SK-N-SH (cell line): ENCODE measurements at regions not wholly inside any gene's neighbourhood (a gene's known extent, or its start where the extent isn't known, plus 50 kb on each side); places are given as distances from the start of the nearest gene placed in this dataset.
"Not testable (repeated sequence)": the region's sequence is repeated elsewhere in the genome, so short reads cannot be mapped to it uniquely, and the experiment has no call there.

ENCODE experiments used
- CTCF ChIA-PET: fragments of 300-600, 350-600 bp; formaldehyde crosslinking; extraction: SDS; loops from one replicate; lab custom pipeline; 2021; lab: Yijun Ruan, JAX
- POLR2A ChIA-PET: fragments of 350-600 bp; sonication (Branson Sonifier 250); formaldehyde crosslinking; extraction: SDS; loops from one replicate; lab custom pipeline; 2020; ENCODE audit warnings: antibody characterized with exemption, inconsistent platforms; lab: Yijun Ruan, JAX
- DNase-seq: peaks from one replicate; pipeline ENCODE4 v3.0.0; 2012
- H2AFZ ChIP-seq: fragments of 200-600 bp; sonication (generic); 2 replicates; pipeline ENCODE4 v1.8.1; 2016; ENCODE audit warnings: antibody characterized with exemption, mild to moderate bottlenecking, low read depth
- H3F3A ChIP-seq: fragments of 200-600 bp; sonication (generic); replicated peaks from 2 replicates; pipeline ENCODE3; 2016; ENCODE audit warnings: antibody characterized with exemption, mild to moderate bottlenecking; ENCODE audit not compliant: insufficient read depth
- H3K27ac ChIP-seq, 2 experiments: fragments of 200-500 bp in 1 of 2; fragments of 200-600 bp in 1 of 2; sonication (Bioruptor generic) in 1 of 2; sonication (generic), shearing (Covaris generic) in 1 of 2; 2 replicates each; pipeline versions ENCODE4 v1.5.1 to v1.6.1; 2014 to 2016; ENCODE audit warnings: low read depth in 2 of 2, inconsistent platforms in 1 of 2, low read length in 1 of 2, mild to moderate bottlenecking in 1 of 2, mixed read lengths in 1 of 2
- H3K27me3 ChIP-seq: fragments of 200-600 bp; sonication (generic), shearing (Covaris generic); 2 replicates; pipeline ENCODE4 v1.6.1; 2016; ENCODE audit warnings: mixed run types; ENCODE audit not compliant: insufficient read depth
- H3K36me3 ChIP-seq, 2 experiments: fragments of 200-500 bp in 1 of 2; fragments of 200-600 bp in 1 of 2; sonication (Bioruptor generic) in 1 of 2; sonication (generic) in 1 of 2; replicated peaks in 1 of 2; 2 replicates each; pipeline versions ENCODE3 to v1.5.1; 2014 to 2016; ENCODE audit warnings: low read length in 1 of 2, mild to moderate bottlenecking in 1 of 2; ENCODE audit not compliant: insufficient read depth in 2 of 2, control insufficient read depth in 1 of 2
- H3K4me1 ChIP-seq, 2 experiments: fragments of 200-500 bp in 1 of 2; fragments of 200-600 bp in 1 of 2; sonication (Bioruptor generic) in 1 of 2; sonication (generic), shearing (Covaris generic) in 1 of 2; 2 replicates each; pipeline versions ENCODE4 v1.5.1 to v1.6.1; 2014 to 2016; ENCODE audit warnings: low read depth in 1 of 2, low read length in 1 of 2, mixed run types in 1 of 2; ENCODE audit not compliant: insufficient read depth in 2 of 2, control insufficient read depth in 1 of 2
- H3K4me2 ChIP-seq: fragments of 200-600 bp; sonication (generic), shearing (Covaris generic); 2 replicates; pipeline ENCODE4 v1.6.1; 2017; ENCODE audit warnings: mixed run types
- H3K4me3 ChIP-seq, 2 experiments: fragments of 200-500 bp in 1 of 2; fragments of 200-600 bp in 1 of 2; sonication (Bioruptor generic) in 1 of 2; sonication (generic), shearing (Covaris generic) in 1 of 2; 2 replicates each; pipeline versions ENCODE4 v1.5.1 to v1.8.1; 2014 to 2016; ENCODE audit warnings: low read depth in 2 of 2, inconsistent platforms in 1 of 2, low read length in 1 of 2, mild to moderate bottlenecking in 1 of 2, mixed read lengths in 1 of 2, moderate library complexity in 1 of 2
- H3K79me2 ChIP-seq: fragments of 200-600 bp; sonication (generic); 2 replicates; pipeline ENCODE4 v1.8.1; 2017; ENCODE audit warnings: mild to moderate bottlenecking; ENCODE audit not compliant: insufficient read depth
- H3K9ac ChIP-seq: fragments of 200-600 bp; sonication (generic); 2 replicates; pipeline ENCODE4 v1.6.1; 2017; ENCODE audit warnings: mixed run types
- H3K9me2 ChIP-seq: fragments of 200-600 bp; sonication (generic); 2 replicates; pipeline ENCODE4 v1.6.1; 2017; ENCODE audit warnings: mixed run types
- H3K9me3 ChIP-seq: fragments of 200-600 bp; sonication (generic); 2 replicates; pipeline ENCODE4 v1.6.1; 2017; ENCODE audit warnings: mixed run types, mild to moderate bottlenecking, moderate library complexity
- H4K20me1 ChIP-seq: fragments of 200-600 bp; sonication (generic); 2 replicates; pipeline ENCODE4 v1.6.1; 2017; ENCODE audit warnings: mild to moderate bottlenecking, mixed run types; ENCODE audit not compliant: insufficient read depth
- CHD2 ChIP-seq: fragments of 150-350 bp; IDR thresholded peaks from 2 replicates; pipeline ENCODE4 v1.6.1; 2018; ENCODE audit warnings: low read length; ENCODE audit not compliant: partially characterized antibody
- EP300 ChIP-seq, 2 experiments: IDR thresholded peaks; 2 replicates each; pipeline versions ENCODE4 v1.4.0 to v1.6.1; 2012; ENCODE audit warnings: borderline replicate concordance in 1 of 2, low read depth in 1 of 2, low read length in 1 of 2
- EZH2phosphoT487 ChIP-seq: fragments of 200-600 bp; sonication (generic); IDR thresholded peaks from 2 replicates; pipeline ENCODE4 v1.6.1; 2017; ENCODE audit warnings: low read depth, mixed run types, mild to moderate bottlenecking, antibody characterized with exemption, moderate library complexity, borderline replicate concordance
- MAX ChIP-seq: IDR thresholded peaks from 2 replicates; pipeline ENCODE4 v1.4.0; 2012; ENCODE audit warnings: low read depth
- MXI1 ChIP-seq: IDR thresholded peaks from 2 replicates; pipeline ENCODE4 v1.6.1; 2012; ENCODE audit warnings: mild to moderate bottlenecking, low read depth, low read length, improper control_type of control experiment
- NFIC ChIP-seq: IDR thresholded peaks from 2 replicates; pipeline ENCODE4 v1.4.0; 2012; ENCODE audit warnings: borderline replicate concordance
- RAD21 ChIP-seq: IDR thresholded peaks from 2 replicates; pipeline ENCODE4 v1.6.1; 2012; ENCODE audit warnings: mild to moderate bottlenecking, low read length
- REST ChIP-seq: IDR thresholded peaks from 2 replicates; pipeline ENCODE4 v1.6.1; 2012; ENCODE audit warnings: mild to moderate bottlenecking, low read depth, low read length, moderate library complexity
- RFX5 ChIP-seq: IDR thresholded peaks from 2 replicates; pipeline ENCODE4 v1.6.1; 2012; ENCODE audit warnings: mild to moderate bottlenecking, improper control_type of control experiment, low read length
- USF2 ChIP-seq: fragments of 150-350 bp; IDR thresholded peaks from 2 replicates; pipeline ENCODE4 v1.6.1; 2017; ENCODE audit warnings: antibody characterized with exemption, low read length, low read depth, borderline replicate concordance
- YY1 ChIP-seq: IDR thresholded peaks from 2 replicates; pipeline ENCODE4 v1.4.0; 2012; ENCODE audit warnings: low read depth, mild to moderate bottlenecking
- ZBTB33 ChIP-seq: IDR thresholded peaks from 2 replicates; pipeline ENCODE4 v1.4.0; 2012; ENCODE audit warnings: low read depth, borderline replicate concordance
- WGBS: methylation state at CpG from one replicate; pipeline ENCODE4 v1.1.6; 2017; ENCODE audit warnings: low lambda C conversion rate; 5-methylcytosine and 5-hydroxymethylcytosine counted together

DNA sequence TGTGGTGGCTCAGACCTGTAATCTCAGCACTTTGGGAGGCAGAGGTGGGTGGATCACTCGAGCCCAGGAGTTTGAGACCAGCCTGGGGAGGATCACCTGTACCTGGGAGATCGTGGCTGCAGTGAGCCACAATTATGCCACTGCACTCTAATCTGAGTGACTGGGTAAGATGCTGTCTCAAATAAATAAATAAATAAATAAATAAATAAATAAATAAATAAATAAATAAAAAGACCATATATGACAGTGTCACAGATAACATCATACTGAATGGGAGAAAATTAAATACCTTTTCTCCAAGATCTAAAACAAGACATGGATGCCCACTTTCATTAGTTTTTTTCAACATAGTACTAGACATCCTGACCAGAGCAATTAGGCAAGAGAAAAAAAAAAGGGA lies 182.8 kb downstream of the FAM47A start:
- Histone ChIP-seq H3K9me2 (no peaks in the 10 kb centered on the region), H3F3A (no peaks in the 10 kb centered on the region), H3K4me1 (no peaks in the 10 kb centered on the region)
- 5% methylated on average over 2 of the region's 2 CpGs for WGBS
- TF ChIP-seq NFIC (no peak), REST (no peak), EZH2phosphoT487 (no peak), EP300 (IDR thresholded peaks at IDR 0.05; ENCODE audit: borderline replicate concordance in 1 of 2, low read depth in 1 of 2, low read length in 1 of 2) (no peak), YY1 (no peak), RAD21 (no peak), ZBTB33 (no peak), MAX (no peak), USF2 (no peak), CHD2 (no peak), MXI1 (no peak), RFX5 (no peak)
- TF ChIP-seq, all 33 proteins: peak for 0
- no peaks in the 10 kb centered on the region for H3K79me2 ChIP-seq
- ChIA-PET CTCF (no interaction called here), POLR2A (no interaction called here)
- no peak overlapping the region for H2AFZ ChIP-seq
- no peak for DNase-seq
- no peaks in the 10 kb centered on the region for H3K36me3 ChIP-seq
- H4K20me1 ChIP-seq: no peaks in the 10 kb centered on the region
- H3K9ac ChIP-seq: no peak overlapping the region
- H3K4me3 ChIP-seq: no peak overlapping the region
- H3K4me2 ChIP-seq: no peak overlapping the region
- no peaks in the 10 kb centered on the region for H3K27me3 ChIP-seq
- H3K9me3 ChIP-seq: no peaks in the 10 kb centered on the region
- no peak overlapping the region for H3K27ac ChIP-seq

DNA sequence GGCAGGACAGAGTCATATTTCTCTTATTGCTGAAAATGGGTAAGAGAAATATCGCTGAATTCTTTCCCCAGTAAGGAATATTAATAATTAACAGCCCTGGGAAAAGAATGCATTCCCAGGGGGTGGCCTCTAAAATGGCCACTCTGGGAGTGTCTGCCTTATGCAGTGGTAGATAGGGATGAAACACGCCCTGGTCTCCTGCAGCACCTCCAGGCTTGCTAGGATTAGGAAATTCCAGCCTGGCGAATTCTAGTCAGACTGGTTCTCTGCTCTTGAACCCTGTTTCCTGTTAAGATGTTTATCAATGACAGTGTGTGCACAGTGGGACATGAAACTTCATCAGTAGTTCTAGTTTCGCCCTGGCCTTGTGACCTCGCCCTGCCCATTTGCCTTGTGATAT lies 205.9 kb downstream of the FAM47A start:
- H3K4me3 ChIP-seq, H3K9ac ChIP-seq, H4K20me1 ChIP-seq, H3K79me2 ChIP-seq, H2AFZ ChIP-seq, H3K4me2 ChIP-seq, H3K27ac ChIP-seq, H3K4me1 ChIP-seq, H3K36me3 ChIP-seq, CTCF ChIA-PET, H3K9me2 ChIP-seq, H3K9me3 ChIP-seq, DNase-seq, H3F3A ChIP-seq, POLR2A ChIA-PET, H3K27me3 ChIP-seq: not testable (repeated sequence)
- 6% methylated on average over 3 of the region's 5 CpGs for WGBS
